ENCODE measurements at regions not wholly inside any gene's neighbourhood (a gene's known extent, or its start where the extent isn't known, plus 50 kb on each side); places are given as distances from the start of the nearest gene placed in this dataset.

DNA sequence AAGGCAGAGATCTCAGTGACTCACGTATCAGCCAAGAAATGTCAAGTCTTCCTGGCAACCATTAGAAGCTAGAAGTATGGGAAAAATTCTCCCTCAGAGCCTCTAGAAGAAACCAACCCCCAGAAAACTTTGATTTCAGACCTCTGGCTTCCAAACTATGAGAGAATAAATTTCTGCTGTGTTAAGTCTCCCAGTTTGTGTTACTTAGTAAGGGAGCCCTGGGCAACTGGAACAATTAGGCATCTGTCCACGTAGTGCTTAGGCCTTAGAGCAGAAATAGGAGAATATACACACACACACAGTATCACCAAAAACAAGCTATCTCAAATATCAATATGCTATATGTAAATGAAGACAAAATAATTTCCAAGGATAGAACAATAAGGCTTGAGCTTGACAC, 894.8 kb upstream of the CDH10 start:
- TF ChIP-seq POLR2A (IDR thresholded peaks at IDR 0.05; ENCODE audit: low read length) (no peak), GATA1 (IDR thresholded peaks at IDR 0.05; ENCODE audit: low read depth, low read length) (no peak)

Data from erythroblast (primary cell).